GM11168 (cell line): ENCODE measurements at regions not wholly inside any gene's neighbourhood (a gene's known extent, or its start where the extent isn't known, plus 50 kb on each side); places are given as distances from the start of the nearest gene placed in this dataset.

Source experiments
- in situ Hi-C: fragments of 300-500 bp; cut with MboI; formaldehyde crosslinking; loops from one replicate; pipeline ENCODE4 v1.12.0; 2022; ENCODE audit warnings: low sequenced_read_pairs; ENCODE audit not compliant: unreplicated experiment

DNA sequence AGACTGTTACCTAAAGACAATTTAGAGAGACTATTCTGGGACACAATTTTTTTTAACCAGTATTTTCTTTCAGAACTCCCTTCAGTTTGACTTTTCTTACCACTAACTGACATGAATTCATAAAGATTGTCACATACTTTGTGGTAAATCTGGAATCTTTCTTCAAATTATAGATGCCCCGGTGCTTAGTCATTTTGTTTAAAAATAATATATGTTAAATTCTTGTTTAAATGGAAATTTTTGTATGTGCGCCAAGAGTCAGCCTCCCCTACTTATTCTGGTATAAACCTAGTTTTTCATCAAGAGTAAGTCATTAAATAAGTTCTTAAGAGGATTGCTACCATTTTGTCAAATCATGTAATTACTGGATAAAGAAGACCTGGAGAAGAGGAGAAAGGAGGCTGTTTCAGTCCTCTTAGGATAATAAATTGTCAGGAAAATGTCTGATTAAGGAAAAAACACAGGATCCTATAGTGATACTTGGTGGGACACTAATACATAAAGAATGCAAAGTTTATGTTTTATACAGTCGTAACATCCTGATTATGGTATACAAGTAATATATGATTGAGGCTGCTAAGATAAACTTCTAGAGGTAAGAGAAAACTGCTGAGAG, 424.4 kb downstream of the PMP22 start:
- in situ Hi-C loops = no loop called here

DNA sequence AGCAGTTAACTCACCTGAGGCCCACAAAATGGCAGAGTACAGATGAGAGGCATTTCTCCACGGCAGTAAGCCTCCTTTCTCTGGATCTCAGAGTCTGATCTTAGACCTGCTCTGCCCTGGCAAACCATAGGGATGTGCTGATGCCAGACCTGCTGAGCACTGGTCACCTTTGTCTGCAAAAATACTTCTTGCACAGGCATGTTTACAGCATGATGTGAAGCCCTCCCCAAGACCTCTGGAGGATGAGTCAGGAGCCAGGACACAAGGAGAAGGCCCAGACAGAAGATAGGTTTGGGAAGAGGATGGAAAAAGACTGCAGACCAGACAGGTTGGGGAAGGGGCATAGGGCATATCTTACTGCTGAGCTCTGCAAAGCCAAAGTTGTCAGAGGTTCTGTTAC, 426.6 kb downstream of the PMP22 start:
- in situ Hi-C loops = no loop called here

DNA sequence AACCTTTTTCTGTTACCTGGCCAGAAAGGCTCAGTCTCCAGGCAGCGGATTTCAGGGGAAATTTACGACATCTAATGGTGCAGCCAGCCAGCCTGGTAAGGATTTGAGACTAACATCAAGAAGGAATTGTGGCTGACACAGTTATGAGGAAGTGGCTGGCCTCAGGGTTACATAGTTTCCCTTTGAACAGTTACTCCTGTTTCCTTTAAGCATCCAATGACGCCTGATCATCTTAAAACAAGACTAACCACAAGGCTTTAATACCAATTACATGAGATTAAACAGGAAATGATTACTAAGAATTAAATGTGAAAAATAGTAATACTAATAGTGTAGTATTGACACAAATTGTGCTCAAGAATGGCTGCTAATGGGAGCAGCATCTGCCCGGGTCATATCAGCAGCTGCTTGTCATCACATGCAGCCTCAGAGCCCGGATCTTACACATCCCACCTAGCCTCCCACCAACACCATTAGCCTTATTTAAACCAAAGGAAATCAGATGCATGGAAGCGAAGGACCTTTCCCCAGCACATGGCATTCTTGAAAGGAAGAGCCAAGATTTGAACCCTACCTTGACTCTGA, 431.8 kb downstream of the PMP22 start:
- in situ Hi-C loops = no loop called here

DNA sequence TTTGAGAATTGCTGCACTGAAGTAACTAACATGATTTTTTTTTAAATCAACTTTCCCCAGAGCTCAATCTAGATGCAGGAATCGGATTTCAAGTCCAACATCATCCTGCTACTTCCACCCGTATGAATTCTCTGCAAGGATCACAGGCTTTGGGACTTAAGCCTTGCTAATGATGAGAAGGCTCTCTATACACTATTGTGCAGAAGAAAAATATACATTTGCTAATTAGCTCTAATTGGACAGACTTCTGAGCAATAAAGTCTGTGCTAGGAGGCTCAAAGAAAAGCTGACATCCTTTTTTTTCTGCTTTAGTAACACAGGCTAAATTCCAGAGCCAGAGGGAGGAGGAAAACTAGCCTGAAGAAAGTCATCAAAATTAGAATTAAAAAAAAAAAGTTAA, 433.6 kb downstream of the PMP22 start:
- in situ Hi-C loops = no loop called here

DNA sequence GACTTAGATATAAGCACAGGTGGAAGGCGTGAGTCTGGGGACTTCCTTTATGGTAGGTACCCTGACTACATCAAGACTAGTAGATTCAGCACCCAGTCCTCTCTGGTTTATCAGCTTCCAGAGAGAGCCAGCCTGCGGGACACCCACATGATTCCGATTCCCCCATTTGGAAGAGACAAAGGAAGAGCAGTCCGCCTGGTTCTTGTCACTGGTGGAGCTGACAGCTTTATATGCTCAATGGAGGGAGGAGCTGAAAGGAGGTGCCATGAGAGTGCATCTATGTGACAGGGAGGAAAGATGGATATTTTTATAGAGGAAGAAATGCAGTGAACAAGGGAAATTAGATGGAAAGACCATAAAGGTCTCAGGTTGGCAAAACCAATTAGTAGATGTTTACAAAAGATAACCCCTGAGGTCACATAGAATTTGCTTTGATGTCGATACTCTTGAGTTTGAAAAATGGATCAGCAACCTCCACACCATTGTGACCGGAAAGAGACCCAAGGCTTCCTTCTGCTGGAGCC, 437.7 kb downstream of the PMP22 start:
- in situ Hi-C loops = no loop called here

GRCh38 chr17:14826358-14826757, 438.8 kb downstream of the PMP22 start:
- in situ Hi-C loops = no loop called here

- in situ Hi-C loops = no loop called here
Observed at GRCh38 chr17:14818469-14818868, 446.7 kb downstream of the PMP22 start.

DNA sequence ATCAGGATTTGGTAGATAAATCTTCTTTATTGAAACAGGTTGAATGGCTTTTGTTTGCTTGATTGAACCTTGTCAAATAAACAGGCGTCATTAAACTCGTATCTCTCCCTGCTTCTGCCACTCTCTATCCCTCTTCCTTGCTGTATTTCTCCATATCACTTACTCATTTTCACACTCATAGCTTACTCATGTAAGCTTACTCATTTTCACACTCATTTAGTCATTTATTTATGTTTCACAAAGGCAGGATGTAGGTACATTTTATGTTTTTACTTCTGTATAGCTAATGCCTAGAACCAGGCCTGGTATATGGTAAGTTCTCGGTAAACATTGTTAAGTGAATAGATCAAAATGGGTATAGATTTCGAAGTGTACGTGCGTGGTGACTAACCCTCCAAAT, 450.0 kb downstream of the PMP22 start:
- in situ Hi-C loops = no loop called here

- in situ Hi-C loops = no loop called here
Observed at GRCh38 chr17:14813649-14814370, 451.3 kb downstream of the PMP22 start.

DNA sequence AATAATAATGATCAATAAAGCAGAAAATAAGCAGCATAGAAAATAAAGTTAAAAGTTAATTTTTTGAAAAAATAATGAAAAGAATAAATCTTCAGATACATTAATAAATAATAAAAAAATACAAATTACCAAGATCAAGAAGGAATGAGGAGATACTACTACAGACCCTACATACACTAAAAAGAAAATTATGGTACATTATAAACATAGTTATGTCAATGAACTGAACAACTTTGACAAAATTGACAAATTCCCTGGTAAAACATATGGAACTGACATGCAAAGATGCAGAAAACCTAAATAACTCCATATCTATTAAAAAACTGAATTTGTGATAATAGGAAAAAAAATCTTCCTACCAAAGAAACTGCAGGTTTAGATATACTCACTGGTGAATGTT, 456.7 kb downstream of the PMP22 start:
- in situ Hi-C loops = no loop called here

DNA sequence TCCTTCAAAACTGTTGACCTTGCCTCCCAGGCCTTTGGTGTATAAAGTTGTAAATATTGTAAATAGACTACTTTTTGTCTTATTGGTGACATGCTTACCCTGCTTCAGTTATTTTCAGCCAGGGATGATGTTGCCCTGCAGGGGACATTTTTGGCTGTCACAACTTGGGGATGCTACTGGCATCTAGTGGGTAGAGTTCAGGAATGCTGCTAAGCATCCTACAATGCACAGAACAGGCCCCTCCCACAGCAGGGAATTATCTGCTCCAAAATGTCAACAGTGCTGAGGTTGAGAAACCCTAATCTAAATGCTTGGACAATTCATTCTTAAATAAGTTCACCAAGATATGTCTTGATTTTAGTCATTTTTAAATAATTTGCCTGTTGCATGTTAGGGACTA, 459.8 kb downstream of the PMP22 start:
- in situ Hi-C loops = no loop called here

- in situ Hi-C loops = no loop called here
Observed at GRCh38 chr17:14803826-14804225, 461.3 kb downstream of the PMP22 start.

DNA sequence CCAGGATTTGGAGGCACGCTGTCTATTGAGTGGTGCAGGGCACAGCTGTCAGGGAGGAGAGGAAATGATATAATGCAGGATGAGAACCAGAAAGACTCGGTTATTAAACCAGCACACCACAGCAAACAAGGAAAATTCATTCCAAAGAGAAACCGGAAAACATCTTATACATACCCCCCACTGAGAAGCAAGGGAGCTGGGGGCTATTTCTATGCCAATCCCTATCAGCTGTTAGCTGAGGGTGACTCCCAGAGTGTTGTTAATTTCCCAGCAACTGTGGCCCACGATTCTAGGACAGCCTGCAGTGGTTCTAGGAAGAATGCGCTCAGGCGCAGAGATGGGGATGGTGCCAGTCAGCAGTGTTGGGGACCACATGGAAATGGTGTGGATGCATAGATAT, 467.3 kb downstream of the PMP22 start:
- in situ Hi-C loops = no loop called here

DNA sequence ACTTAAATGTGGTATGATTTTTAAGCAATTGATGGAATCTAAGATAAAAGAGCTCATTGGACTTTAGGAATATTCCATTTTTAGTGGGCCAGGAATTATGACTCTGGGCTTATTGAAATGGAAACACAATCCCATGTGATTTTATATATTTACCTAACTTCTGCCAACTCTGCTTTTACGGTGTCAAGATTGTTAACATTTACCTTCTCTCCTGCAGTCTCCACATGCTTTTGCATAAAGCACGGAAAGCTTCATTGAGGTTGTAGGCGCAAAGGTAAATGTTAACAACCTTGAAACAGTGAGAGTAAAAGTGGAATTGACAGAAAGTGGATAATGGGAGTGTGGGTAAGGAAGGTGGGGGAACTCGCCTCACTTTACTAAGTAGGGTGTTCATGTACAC, 468.1 kb downstream of the PMP22 start:
- in situ Hi-C loops = no loop called here

DNA sequence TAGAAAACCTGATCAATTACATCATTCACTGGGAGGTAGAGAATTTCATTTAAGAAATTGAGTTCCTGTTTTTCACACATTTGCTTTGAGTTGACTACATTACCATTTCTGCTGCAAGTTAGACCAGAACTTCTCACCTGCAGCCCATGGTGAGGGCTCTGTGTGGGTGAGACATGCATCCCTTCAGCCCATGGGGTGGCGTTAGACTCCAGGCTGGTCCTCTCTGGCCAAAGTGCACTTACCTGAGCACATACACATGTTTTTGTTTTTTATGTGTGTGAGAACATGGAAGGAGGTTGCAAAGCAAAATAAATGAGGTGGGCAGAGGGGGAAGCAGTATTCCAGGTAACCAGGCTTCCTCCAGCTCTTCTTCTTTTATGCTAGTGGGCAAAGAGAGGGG, 470.2 kb downstream of the PMP22 start:
- in situ Hi-C loops = no loop called here

DNA sequence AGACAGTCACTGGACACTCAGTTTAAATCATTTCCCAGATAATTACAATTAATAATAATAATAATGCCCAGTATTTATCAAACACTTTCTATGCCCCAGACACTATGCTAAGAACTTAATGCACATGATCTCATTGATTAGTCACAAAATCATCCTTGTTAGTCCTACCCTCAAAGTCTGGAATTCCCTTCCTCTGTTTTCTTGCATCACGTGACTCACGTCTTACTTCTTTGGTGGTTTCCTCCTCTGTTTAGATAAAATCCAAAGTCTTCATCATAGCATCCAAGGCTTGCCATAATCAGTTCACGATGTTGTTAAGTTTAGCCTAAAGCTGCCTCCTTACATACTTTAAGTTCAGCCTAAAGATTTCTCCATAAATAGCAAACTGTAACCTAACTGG, 471.9 kb downstream of the PMP22 start:
- in situ Hi-C loops = no loop called here

GRCh38 chr17:14792746-14793145, 472.4 kb downstream of the PMP22 start:
- in situ Hi-C loops = no loop called here

DNA sequence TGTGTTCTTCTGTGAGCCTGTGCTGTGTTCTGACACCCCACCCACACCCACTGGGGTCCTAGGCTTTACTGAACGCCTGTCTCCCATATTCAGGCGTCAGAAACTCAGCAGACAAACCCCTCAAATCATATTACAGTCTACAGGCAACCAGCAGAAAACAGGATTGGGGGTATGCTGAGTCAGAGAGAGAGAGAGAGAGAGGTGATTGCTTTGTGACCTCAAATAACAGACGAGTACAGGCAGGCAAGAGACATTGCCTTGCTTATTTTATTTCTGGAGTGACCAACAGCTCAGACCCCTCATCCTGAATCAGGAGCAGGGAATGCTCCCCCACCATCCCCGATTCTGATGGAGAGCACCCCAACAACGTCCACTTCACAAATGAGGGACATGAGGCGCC, 473.9 kb downstream of the PMP22 start:
- in situ Hi-C loops = no loop called here

DNA sequence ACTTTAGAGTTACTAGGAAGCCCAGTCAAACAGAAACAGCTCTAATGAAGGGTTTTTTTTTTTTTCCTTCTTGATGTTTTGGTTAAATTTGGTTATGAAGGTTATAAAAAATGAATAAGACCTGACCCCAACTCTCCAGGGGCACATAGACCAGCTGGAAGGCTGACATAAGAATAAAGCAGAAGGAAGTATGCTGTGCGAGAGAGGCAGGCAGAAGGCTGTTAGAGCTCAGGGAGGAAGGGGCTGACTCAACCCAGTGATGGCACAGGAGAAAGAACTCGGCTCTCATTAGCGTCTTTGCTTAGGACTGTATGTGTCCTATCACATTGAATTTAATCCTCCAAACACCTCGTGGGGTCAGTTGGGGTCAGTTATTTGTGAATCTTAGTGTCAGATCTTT, 474.6 kb downstream of the PMP22 start:
- in situ Hi-C loops = no loop called here

- in situ Hi-C loops = no loop called here
Observed at GRCh38 chr17:14784997-14785696, 480.0 kb downstream of the PMP22 start.

DNA sequence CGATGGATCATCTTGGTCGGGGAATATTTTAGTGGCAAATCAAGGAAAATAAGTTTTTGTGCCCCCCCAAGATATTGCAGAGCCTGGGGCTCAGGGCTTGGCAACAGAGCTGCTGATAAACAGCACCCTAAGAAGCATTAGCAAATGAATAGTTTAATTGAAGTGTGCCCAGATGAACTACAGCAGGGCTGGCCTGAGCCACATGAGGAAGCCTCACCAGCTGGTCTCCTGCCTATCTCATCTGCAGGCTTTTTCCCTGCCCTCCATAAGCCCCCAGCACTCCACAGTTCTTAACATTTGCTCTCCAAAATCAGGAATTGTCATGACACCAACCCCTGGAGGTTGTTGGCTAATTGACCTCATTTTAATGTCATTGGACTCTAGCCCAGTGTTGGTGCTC, 480.2 kb downstream of the HS3ST3B1 start:
- in situ Hi-C loops = no loop called here
